Glutamatergic neuron (in vitro differentiated cells): ENCODE measurements at regions not wholly inside any gene's neighbourhood (a gene's known extent, or its start where the extent isn't known, plus 50 kb on each side); places are given as distances from the start of the nearest gene placed in this dataset.

Experiments
- DNase-seq: peaks from one replicate; pipeline ENCODE4 v3.0.0; 2022
- H3K27ac Mint-ChIP-seq: one replicate; pipeline ENCODE4 v1.8.0; 2020; ENCODE audit warnings: mild to moderate bottlenecking, mixed read lengths, inconsistent platforms; ENCODE audit not compliant: unreplicated experiment
- H3K27me3 Mint-ChIP-seq: one replicate; pipeline ENCODE4 v1.8.0; 2020; ENCODE audit warnings: mild to moderate bottlenecking, moderate library complexity, mixed read lengths, inconsistent platforms; ENCODE audit not compliant: unreplicated experiment
- H3K36me3 Mint-ChIP-seq: one replicate; pipeline ENCODE4 v1.8.0; 2020; ENCODE audit warnings: mild to moderate bottlenecking, mixed read lengths, inconsistent platforms; ENCODE audit not compliant: unreplicated experiment
- H3K4me1 Mint-ChIP-seq: one replicate; pipeline ENCODE4 v1.8.0; 2020; ENCODE audit warnings: mild to moderate bottlenecking, low read depth, mixed read lengths, inconsistent platforms; ENCODE audit not compliant: unreplicated experiment
- H3K4me3 Mint-ChIP-seq: one replicate; pipeline ENCODE4 v1.8.0; 2020; ENCODE audit warnings: mild to moderate bottlenecking, mixed read lengths, inconsistent platforms; ENCODE audit not compliant: unreplicated experiment
- H3K9me3 Mint-ChIP-seq: one replicate; pipeline ENCODE4 v1.8.0; 2020; ENCODE audit warnings: mild to moderate bottlenecking, moderate library complexity, mixed read lengths, inconsistent platforms; ENCODE audit not compliant: unreplicated experiment
- CTCF ChIP-seq: fragments of 200-600 bp; sonication (generic); IDR thresholded peaks from one replicate; pipeline ENCODE4 v1.5.0; 2021; ENCODE audit not compliant: partially characterized antibody, unreplicated experiment

- Mint-ChIP-seq H3K4me3 (no peak overlapping the region), H3K27me3 (no peaks in the 10 kb centered on the region), H3K27ac (no peak overlapping the region)
Observed at GRCh38 chr13:81025091-81025490, 684.2 kb upstream of the SPRY2 start.

GRCh38 chr13:81021284-81021840, 680.4 kb upstream of the SPRY2 start:
- Mint-ChIP-seq H3K27ac (no peak overlapping the region), H3K27me3 (no peaks in the 10 kb centered on the region), H3K9me3 (peaks cover 4% of the 10 kb centered on the region), H3K36me3 (no peaks in the 10 kb centered on the region), H3K4me3 (no peak overlapping the region), H3K4me1 (no peaks in the 10 kb centered on the region)
- DNase-seq: no peak
- no peak for TF ChIP-seq CTCF

More at GRCh38 chr13:81025091-81025490, 684.2 kb upstream of the SPRY2 start:
- H3K36me3 Mint-ChIP-seq: no peaks in the 10 kb centered on the region
- peaks cover 1% of the 10 kb centered on the region for H3K9me3 Mint-ChIP-seq
- no peak for TF ChIP-seq CTCF
- no peaks in the 10 kb centered on the region for H3K4me1 Mint-ChIP-seq
- no peak for DNase-seq

DNA sequence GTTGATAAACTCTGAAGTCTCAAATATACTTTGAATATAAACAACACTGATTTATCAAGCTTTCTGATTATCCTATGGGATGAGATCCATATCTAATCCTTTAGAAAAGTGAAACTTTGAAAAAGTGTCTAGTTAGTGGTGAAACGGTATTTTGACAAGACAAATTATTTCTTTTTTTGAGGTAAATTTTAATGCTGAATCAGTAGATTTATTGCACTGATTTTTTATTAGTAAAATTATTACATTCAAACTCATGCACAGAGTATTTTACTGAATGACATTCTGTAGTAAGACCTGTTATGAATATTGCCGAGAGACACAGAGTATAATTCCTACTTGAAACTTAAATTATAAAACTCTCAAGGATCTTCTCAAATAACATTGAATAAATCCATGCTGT, 679.1 kb upstream of the SPRY2 start:
- H3K9me3 Mint-ChIP-seq: peaks cover 6% of the 10 kb centered on the region
- no peak for DNase-seq

GRCh38 chr13:81018936-81019335, 678.0 kb upstream of the SPRY2 start:
- no peaks in the 10 kb centered on the region for H3K4me1 Mint-ChIP-seq
- H3K36me3 Mint-ChIP-seq: peaks cover 5% of the 10 kb centered on the region
- peaks cover 11% of the 10 kb centered on the region for H3K9me3 Mint-ChIP-seq
- no peak overlapping the region for H3K4me3 Mint-ChIP-seq
- TF ChIP-seq CTCF: no peak
- DNase-seq: no peak
- no peaks in the 10 kb centered on the region for H3K27me3 Mint-ChIP-seq
- no peak overlapping the region for H3K27ac Mint-ChIP-seq

More for the DNA sequence above, 679.1 kb upstream of the SPRY2 start:
- TF ChIP-seq CTCF: no peak
- no peaks in the 10 kb centered on the region for H3K4me1 Mint-ChIP-seq
- no peak overlapping the region for H3K27ac Mint-ChIP-seq
- no peak overlapping the region for H3K4me3 Mint-ChIP-seq
- H3K36me3 Mint-ChIP-seq: no peaks in the 10 kb centered on the region
- no peaks in the 10 kb centered on the region for H3K27me3 Mint-ChIP-seq

DNA sequence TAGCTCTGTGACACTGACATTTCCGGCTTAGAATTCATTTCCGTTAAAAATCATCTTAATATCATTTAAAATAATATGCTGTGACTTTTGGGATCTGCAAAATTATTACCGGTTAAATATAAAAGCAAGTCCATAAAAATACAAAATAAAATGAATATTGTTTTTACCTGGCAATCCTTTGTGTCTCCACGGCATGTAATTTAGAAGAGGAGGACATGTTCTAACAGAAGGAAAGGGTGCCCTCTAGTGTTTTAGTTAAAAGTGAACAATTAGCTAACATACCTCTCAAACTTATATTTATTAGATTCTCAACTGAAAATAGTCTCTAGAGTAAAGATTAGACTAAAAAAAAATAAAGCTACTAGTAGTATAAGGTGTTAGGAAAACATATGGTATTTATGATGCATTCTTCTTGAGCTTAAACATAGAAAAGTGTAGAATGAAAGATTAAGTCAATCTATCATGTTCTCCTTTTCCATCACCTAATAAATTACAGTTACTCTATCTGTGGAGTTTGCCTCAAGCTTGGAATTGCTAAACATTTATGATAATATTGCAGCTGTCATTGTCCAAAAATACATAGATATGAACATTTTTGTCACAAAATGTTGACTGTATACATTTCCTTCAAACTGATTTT, 676.7 kb upstream of the SPRY2 start:
- Mint-ChIP-seq H3K27me3 (no peaks in the 10 kb centered on the region), H3K36me3 (peaks cover 5% of the 10 kb centered on the region), H3K4me1 (no peaks in the 10 kb centered on the region), H3K9me3 (peaks cover 9% of the 10 kb centered on the region), H3K4me3 (no peak overlapping the region), H3K27ac (no peak overlapping the region)
- no peak for DNase-seq
- TF ChIP-seq CTCF: peak; percentile 76
